SU-DHL-6 (cell line): ENCODE measurements at regions not wholly inside any gene's neighbourhood (a gene's known extent, or its start where the extent isn't known, plus 50 kb on each side); places are given as distances from the start of the nearest gene placed in this dataset.

Experiments
- H2AFZ ChIP-seq: fragments of 200-600 bp; sonication (generic); 2 replicates; pipeline ENCODE4 v1.6.1; 2014; ENCODE audit warnings: low read depth, mild to moderate bottlenecking, moderate library complexity, mixed read lengths, antibody characterized with exemption, low read length; ENCODE audit not compliant: severe bottlenecking
- H3F3A ChIP-seq: fragments of 200-600 bp; shearing (Covaris generic); 2 replicates; pipeline ENCODE4 v1.6.0; 2016; ENCODE audit warnings: antibody characterized with exemption, mild to moderate bottlenecking; ENCODE audit not compliant: insufficient read depth
- H3K27ac ChIP-seq: fragments of 200-600 bp; sonication (generic); 2 replicates; pipeline ENCODE4 v1.5.1; 2016; ENCODE audit warnings: low read depth, mild to moderate bottlenecking, low read length, moderate library complexity, mixed read lengths
- H3K27me3 ChIP-seq: fragments of 200-600 bp; sonication (generic), shearing (Covaris generic); 2 replicates; pipeline ENCODE4 v1.6.0; 2014; ENCODE audit warnings: mild to moderate bottlenecking, low read length
- H3K36me3 ChIP-seq: fragments of 200-600 bp; sonication (generic); 2 replicates; pipeline ENCODE4 v1.6.1; 2014; ENCODE audit warnings: mild to moderate bottlenecking, low read length, mixed read lengths
- H3K4me2 ChIP-seq: fragments of 300-600, 200-600 bp; shearing (Covaris generic), sonication (generic); 2 replicates; pipeline ENCODE4 v1.6.0; 2014; ENCODE audit warnings: low read length, low read depth, mild to moderate bottlenecking; ENCODE audit not compliant: poor library complexity, severe bottlenecking
- H3K4me3 ChIP-seq: fragments of 200-600 bp; sonication (generic); 2 replicates; pipeline ENCODE4 v1.5.1; 2014; ENCODE audit warnings: antibody characterized with exemption, low read length, mild to moderate bottlenecking, mixed read lengths; ENCODE audit not compliant: insufficient read depth, poor library complexity, severe bottlenecking
- H3K79me2 ChIP-seq: fragments of 200-600 bp; sonication (generic); 2 replicates; pipeline ENCODE4 v1.6.1; 2014; ENCODE audit warnings: mild to moderate bottlenecking, low read length, moderate library complexity; ENCODE audit not compliant: insufficient read depth
- H3K9ac ChIP-seq: fragments of 200-600 bp; sonication (generic); 2 replicates; pipeline ENCODE4 v1.7.0; 2014; ENCODE audit warnings: mild to moderate bottlenecking, low read length
- H3K9me2 ChIP-seq: fragments of 200-600 bp; sonication (generic); replicated peaks from 2 replicates; pipeline ENCODE4 v1.6.1; 2014; ENCODE audit warnings: low read length; ENCODE audit not compliant: insufficient read depth
- H3K9me3 ChIP-seq: fragments of 200-600 bp; sonication (generic); 2 replicates; pipeline ENCODE4 v1.6.1; 2014; ENCODE audit warnings: low read length, mixed read lengths; ENCODE audit not compliant: insufficient read depth
- H4K20me1 ChIP-seq: fragments of 200-600 bp; sonication (generic); 2 replicates; pipeline ENCODE4 v1.6.1; 2014; ENCODE audit warnings: low read depth, mild to moderate bottlenecking, antibody characterized with exemption, low read length, moderate library complexity, mixed read lengths
- EZH2phosphoT487 ChIP-seq: fragments of 200-600 bp; sonication (generic), shearing (Covaris generic); conservative IDR thresholded peaks from 2 replicates; pipeline ENCODE4 v1.6.1; 2018; ENCODE audit warnings: mild to moderate bottlenecking, antibody characterized with exemption, low read length, moderate library complexity, mixed read lengths
- TF ChIP-seq, protein P1 (sequence below): fragments of 200-600 bp; sonication (generic); IDR thresholded peaks from one replicate; pipeline ENCODE4 v1.5.1; 2017; ENCODE audit warnings: antibody characterized with exemption, mild to moderate bottlenecking, low read length, moderate library complexity; ENCODE audit not compliant: insufficient read depth, poor library complexity, severe bottlenecking

DNA sequence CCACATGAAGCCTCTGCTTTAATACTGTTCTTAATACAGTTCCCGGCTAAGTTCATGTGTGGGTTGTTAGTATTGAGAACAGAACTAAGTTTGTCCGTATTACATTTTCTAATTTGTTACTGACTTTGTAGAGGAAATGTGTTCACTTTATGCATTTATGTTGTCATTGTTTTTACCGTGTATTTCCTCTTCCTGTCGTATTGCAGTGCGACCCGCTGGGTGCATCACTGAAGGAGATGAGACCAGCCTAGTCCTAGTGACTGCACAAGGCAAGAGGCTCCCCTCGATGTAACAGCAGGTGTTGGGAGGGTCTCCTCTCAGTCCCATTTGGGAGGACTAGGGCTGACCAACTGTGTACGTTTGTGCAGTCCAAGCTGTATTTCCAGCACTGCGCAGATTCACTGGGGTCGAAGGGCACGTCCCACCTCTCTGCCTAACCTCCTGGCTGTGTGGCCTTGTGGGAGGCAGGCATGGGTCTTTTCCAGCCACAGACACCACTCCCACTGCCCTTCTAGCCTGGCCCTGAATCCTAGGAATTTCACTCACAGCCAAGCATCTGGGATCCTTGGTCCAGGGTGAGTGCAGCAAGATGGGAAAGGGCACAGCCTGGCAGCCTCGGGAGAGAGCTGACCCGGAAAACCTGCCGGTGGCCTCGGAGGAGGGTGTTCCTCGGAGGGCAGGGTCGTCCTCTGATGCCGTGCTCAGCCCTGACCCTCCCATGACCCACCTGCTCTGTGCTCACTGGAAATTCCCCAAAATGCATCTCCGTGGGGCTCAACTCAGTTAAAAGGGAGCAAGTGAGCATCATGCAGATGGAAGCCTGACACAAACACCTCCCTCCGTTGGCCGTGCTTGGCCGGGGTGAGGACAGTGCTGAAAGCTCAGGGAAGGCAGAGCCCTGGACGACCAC is 63.9 kb upstream of the FAM20C start:
- Histone ChIP-seq H3K36me3 (no peaks in the 10 kb centered on the region), H3K9ac (no peak overlapping the region), H3K4me2 (no peak overlapping the region), H2AFZ (no peak overlapping the region), H3K4me3 (no peak overlapping the region), H3K27me3 (no peaks in the 10 kb centered on the region), H3F3A (no peaks in the 10 kb centered on the region), H3K9me2 (no peaks in the 10 kb centered on the region), H3K9me3 (no peaks in the 10 kb centered on the region), H3K79me2 (no peaks in the 10 kb centered on the region), H3K27ac (no peak overlapping the region), H4K20me1 (no peaks in the 10 kb centered on the region)
- no peak for TF ChIP-seq EZH2phosphoT487
- TF ChIP-seq, protein P1, sequence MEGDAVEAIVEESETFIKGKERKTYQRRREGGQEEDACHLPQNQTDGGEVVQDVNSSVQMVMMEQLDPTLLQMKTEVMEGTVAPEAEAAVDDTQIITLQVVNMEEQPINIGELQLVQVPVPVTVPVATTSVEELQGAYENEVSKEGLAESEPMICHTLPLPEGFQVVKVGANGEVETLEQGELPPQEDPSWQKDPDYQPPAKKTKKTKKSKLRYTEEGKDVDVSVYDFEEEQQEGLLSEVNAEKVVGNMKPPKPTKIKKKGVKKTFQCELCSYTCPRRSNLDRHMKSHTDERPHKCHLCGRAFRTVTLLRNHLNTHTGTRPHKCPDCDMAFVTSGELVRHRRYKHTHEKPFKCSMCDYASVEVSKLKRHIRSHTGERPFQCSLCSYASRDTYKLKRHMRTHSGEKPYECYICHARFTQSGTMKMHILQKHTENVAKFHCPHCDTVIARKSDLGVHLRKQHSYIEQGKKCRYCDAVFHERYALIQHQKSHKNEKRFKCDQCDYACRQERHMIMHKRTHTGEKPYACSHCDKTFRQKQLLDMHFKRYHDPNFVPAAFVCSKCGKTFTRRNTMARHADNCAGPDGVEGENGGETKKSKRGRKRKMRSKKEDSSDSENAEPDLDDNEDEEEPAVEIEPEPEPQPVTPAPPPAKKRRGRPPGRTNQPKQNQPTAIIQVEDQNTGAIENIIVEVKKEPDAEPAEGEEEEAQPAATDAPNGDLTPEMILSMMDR: no peak

DNA sequence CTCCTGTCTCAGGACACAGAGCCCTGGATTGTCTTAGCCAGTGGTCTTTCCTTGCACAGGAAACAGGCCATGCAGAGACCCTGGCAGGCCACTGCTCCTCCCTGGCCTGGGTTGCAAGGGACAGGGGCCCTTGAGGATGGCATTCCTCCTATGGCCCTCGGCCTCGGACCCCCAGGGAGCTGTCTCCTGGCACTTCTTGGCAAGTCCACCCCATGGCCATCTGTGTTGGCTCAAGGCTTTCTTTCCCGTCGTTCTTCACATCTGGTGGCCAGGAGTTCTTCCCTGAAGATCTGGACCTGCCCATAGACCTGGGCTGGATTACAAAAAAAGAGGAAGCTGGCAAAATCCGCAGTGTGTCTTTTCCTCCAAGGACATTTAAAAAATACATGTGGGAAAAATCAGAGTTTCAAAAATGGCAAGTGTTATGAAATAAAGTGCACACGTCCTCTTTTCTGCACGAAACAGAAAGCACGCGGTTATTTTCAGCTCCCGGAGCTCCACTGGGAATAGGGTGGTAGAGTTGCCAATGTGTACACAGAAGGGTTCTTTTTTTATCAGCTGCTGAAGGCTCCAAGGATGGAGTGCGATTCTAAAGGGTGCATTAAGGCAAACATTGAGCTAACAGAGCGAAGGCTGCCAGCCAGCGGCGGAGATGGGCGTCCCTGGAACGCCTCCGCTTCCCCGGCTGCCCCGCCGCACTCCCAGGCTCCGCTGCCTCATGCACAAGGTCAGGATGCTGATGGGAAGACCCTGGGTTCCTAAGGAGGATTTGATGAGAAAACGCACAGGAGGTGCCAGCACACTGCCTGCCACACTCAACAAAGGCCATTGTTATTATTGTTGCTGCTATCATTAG is 62.8 kb upstream of the FAM20C start:
- no peak for TF ChIP-seq EZH2phosphoT487
- TF ChIP-seq, protein P1: no peak
- Histone ChIP-seq H3K36me3 (no peaks in the 10 kb centered on the region), H3K27ac (no peak overlapping the region), H4K20me1 (no peaks in the 10 kb centered on the region), H3K9me2 (no peaks in the 10 kb centered on the region), H3K9me3 (no peaks in the 10 kb centered on the region), H2AFZ (no peak overlapping the region), H3K4me3 (no peak overlapping the region), H3K27me3 (no peaks in the 10 kb centered on the region), H3K9ac (no peak overlapping the region), H3F3A (no peaks in the 10 kb centered on the region), H3K79me2 (no peaks in the 10 kb centered on the region), H3K4me2 (no peak overlapping the region)

DNA sequence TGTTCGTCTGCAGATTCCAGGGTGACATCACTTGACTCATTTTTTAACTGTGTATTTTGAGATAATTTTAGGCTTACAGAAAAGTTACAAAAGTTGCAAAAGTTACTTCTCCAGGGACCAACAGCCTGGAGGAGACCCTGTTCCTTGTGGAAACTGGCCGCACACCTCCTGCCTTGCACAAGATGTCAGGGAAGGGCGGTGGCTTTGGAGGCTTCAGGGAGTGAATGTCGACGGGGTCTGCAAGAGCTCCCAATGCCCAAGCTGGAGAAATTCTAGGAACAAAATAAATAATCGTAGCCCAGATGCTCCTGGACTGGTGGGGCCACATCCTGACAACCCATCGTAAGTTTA is 62.2 kb upstream of the FAM20C start:
- TF ChIP-seq EZH2phosphoT487: no peak
- TF ChIP-seq, protein P1: no peak
- Histone ChIP-seq H3K79me2 (no peaks in the 10 kb centered on the region), H3K36me3 (no peaks in the 10 kb centered on the region), H3K4me3 (no peak overlapping the region), H2AFZ (no peak overlapping the region), H3K9me2 (no peaks in the 10 kb centered on the region), H3K9me3 (no peaks in the 10 kb centered on the region), H3K9ac (no peak overlapping the region), H3K4me2 (no peak overlapping the region), H3K27ac (no peak overlapping the region), H4K20me1 (no peaks in the 10 kb centered on the region), H3F3A (no peaks in the 10 kb centered on the region), H3K27me3 (no peaks in the 10 kb centered on the region)
